NCI-H2081 treated with DMSO at 0.1 percent for 48 hours (cell line): ENCODE measurements at regions not wholly inside any gene's neighbourhood (a gene's known extent, or its start where the extent isn't known, plus 50 kb on each side); places are given as distances from the start of the nearest gene placed in this dataset.

Experiments used
- DNase-seq: peaks from one replicate; lab custom pipeline; 2025; lab: John Stamatoyannopoulos, UW

- DNase-seq: no peak
These were observed 63.5 kb upstream of the KLF13 start for GRCh38 chr15:31262901-31263671.

GRCh38 chr15:31263751-31264558 is 62.7 kb upstream of the KLF13 start:
- DNase-seq: peak; percentile 67

DNA sequence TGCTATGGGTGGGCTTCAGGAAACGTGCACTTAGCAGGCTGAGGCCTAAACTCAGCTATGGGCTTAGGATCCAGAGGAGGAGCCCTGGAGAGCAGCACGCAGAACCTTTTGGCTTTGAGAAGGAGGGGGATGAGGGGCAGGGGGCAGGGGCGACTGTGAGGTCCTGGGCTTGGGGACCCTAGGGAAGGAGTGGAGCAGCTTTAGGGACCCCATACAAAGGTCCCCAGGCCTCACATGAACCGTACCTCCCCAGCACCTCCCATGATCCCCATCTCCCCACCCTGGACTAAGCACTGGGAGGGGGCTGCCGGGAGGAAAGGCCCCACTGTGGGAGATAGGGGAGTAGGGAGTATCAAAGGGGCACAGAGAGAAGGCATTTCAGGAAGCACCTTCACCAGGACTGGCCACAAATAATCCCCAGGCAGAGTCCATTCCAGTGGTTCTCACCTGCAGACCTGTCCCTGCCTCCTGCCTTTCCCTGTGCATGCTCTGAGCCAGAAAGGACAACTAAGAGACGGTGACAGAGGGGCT is 62.0 kb upstream of the KLF13 start:
- DNase-seq: no peak

- DNase-seq: no peak
These were observed 61.4 kb upstream of the KLF13 start for GRCh38 chr15:31265090-31265870.

GRCh38 chr15:31265871-31266711 is 60.5 kb upstream of the KLF13 start:
- DNase-seq: no peak

DNA sequence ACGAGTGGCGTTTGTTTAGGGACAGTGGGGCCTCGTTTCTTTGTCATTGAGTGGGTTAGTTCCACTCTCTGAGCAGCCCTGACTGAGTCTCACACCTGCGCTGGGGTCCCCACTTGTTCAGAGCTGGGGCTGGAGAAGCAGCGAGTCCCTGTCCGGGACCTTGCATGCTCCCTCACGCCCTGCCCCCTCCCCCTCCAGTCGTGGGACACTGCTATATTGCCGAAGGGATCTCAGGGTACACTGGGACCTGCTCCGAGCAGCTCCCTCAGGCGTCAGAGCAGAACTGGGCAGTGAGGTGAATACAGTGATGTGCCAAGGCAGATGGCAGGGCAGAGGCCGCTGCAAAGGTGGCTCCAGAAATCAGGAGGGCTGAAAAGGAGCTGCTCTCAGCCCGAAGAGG is 59.9 kb upstream of the KLF13 start:
- DNase-seq: no peak

- DNase-seq: no peak
These were observed 59.2 kb upstream of the KLF13 start for GRCh38 chr15:31267161-31268107.

- no peak for DNase-seq
These were observed 58.5 kb upstream of the KLF13 start for GRCh38 chr15:31268108-31268501.

- no peak for DNase-seq
These were observed 57.5 kb upstream of the KLF13 start for GRCh38 chr15:31268911-31269784.

- DNase-seq: no peak
These were observed 56.6 kb upstream of the KLF13 start for GRCh38 chr15:31269816-31270575.

DNA sequence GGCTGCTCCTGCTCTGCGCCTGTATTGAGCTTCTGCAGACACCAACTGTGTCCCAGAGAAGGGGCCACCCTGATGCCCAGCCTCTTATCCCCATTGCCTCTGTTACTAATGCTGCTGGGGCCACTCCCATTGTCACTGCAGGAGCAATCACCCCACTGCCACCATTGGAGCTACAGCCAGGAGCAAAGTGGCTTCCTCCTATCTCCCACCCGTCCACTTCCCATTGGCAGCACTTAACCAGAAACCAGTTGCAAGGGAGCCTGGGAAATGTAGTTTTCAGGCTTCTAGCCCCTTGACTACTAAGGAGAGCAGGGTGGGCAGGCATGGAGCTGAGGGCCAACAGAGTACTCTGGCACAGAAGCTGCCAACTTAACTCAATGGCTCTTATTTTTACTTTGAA is 55.9 kb upstream of the KLF13 start:
- no peak for DNase-seq

- DNase-seq: no peak
These were observed 55.4 kb upstream of the KLF13 start for GRCh38 chr15:31271224-31271635.

DNA sequence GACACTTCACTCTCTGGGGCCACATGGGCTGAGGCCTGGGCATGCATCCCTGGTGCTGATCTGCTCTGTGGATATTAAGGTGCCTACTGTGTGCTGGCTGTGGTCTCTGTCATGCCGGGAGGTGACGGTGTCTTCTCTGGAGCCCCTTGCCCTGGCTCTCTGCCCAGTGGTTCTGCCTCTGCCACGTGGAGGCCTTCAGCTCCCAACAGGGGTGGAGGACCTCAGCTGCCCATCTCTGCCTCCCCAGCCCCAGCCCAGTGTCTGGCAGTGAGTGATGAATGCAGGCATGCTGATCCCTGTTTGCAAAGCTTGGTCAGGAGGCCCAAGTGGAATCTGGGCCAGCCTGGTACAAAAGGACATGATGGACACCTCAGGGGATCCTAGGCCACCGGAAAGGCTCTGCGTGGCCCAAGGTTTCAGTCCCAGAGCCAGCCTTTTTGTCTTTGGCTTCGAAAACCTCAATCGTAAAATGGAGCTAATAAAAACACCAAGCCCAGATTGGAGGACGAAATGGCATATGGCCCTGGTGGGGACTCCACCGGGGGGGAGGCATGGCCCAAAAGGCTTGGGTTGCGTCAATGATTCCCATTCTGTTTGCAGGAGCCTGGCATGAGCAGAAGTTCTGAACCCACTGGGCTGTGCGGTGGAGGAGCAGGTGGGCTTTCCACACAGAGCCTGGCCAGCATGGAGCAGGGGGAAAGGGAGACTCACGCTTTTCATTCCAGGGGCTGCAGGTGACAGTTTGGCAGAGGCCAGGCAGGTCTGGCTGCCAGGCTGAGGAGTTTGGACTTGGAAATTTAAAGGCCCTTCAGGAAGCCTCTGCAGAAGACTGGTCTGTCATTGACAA is 54.7 kb upstream of the KLF13 start:
- DNase-seq: no peak

DNA sequence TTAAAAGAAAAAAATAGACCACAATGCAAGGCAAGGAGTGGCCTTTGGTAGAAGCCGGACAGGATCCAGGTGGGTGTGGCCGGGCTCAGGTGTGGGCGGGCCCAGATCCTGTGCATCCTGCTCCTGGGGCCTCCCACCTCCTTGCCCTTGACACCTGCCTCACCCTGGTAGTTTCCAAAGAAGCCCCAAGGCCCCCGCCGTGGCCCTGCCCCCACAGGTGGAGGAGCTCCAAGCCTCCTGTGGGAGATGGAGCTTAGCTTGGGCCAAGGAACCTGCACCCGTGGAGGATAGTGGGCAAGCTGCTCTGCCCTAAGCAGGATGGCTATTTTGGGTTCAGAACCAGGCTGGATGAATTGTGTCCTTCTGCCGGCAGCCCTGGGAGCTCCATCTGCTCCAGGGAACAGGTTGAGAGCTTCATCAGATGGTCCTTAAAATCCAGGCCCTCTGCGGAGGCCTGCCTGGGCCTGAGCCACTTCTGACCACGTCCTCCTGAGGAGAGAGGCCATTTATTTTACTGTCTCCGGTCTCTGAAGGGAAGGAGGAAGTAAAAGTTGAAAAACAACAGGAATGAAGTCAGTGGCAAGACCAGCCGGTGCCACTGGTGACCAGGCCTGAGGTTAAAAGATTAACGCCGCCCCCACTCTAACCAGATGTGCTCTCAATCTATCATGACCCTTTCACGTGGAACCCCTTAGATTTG is 53.9 kb upstream of the KLF13 start:
- no peak for DNase-seq

GRCh38 chr15:31273258-31273941 is 53.2 kb upstream of the KLF13 start:
- DNase-seq: no peak
